HepG2 (cell line): ENCODE measurements at regions not wholly inside any gene's neighbourhood (a gene's known extent, or its start where the extent isn't known, plus 50 kb on each side); places are given as distances from the start of the nearest gene placed in this dataset.

Source experiments
- ATAC-seq: fragments of 200-7000 bp; cut with Tn5 transposase; 3 replicates; pipeline ENCODE4 v1.9.1; 2020; ENCODE audit warnings: mild to moderate bottlenecking, moderate library complexity
- BruUV-seq: library from RNA; stranded (reverse); fragments of 400-500 nt; replicated peaks from 2 replicates; lab custom pipeline; 2021; lab: Mats Ljungman, UMichigan
- CTCF ChIA-PET: fragments of 300-600 bp; formaldehyde crosslinking; extraction: SDS; loops from one replicate; lab custom pipeline; 2021; ENCODE audit warnings: low total read pairs, inconsistent platforms, low intra/inter-chr PET ratio; lab: Yijun Ruan, JAX
- POLR2A ChIA-PET: fragments of 350-600 bp; sonication (Branson Sonifier 250); formaldehyde crosslinking; loops from one replicate; lab custom pipeline; 2020; ENCODE audit warnings: antibody characterized with exemption, inconsistent platforms; lab: Yijun Ruan, JAX
- DNase-seq: peaks from one replicate; pipeline ENCODE4 v3.0.0-alpha.2; 2015; ENCODE audit warnings: low spot score
- FAIRE-seq: peaks from 3 replicates; lab custom pipeline; 2011; peaks lifted over from hg19 to GRCh38; lab: Jason Lieb, UNC
- H2AFZ ChIP-seq: one replicate; pipeline ENCODE4 v1.6.1; 2011; ENCODE audit warnings: low read length, inconsistent platforms
- H3K27ac ChIP-seq: fragments of 300-600 bp; 3 replicates; pipeline ENCODE4 v1.8.0; 2011; ENCODE audit warnings: mixed run types, mild to moderate bottlenecking, mixed read lengths, low read length, inconsistent platforms; ENCODE audit not compliant: insufficient read depth; ENCODE audit errors: extremely low read length
- H3K27me3 ChIP-seq, 2 experiments: fragments of 200-600 bp in 1 of 2; 2 replicates in 1 of 2; 3 replicates in 1 of 2; pipeline versions ENCODE4 v1.6.0 to v1.8.0; 2011; ENCODE audit warnings: low read length in 2 of 2, mild to moderate bottlenecking in 2 of 2, moderate library complexity in 2 of 2, inconsistent platforms in 1 of 2; ENCODE audit not compliant: insufficient read depth in 2 of 2, control insufficient read depth in 1 of 2
- H3K36me3 ChIP-seq, 2 experiments: fragments of 200-600 bp in 1 of 2; replicated peaks in 1 of 2; 2 replicates in 1 of 2; 3 replicates in 1 of 2; pipeline versions ENCODE4 v1.5.1 to v1.8.0; 2011; ENCODE audit warnings: low read length in 2 of 2, inconsistent platforms in 1 of 2; ENCODE audit not compliant: insufficient read depth in 2 of 2, control insufficient read depth in 1 of 2
- H3K4me1 ChIP-seq: 2 replicates; pipeline ENCODE4 v1.5.1; 2012; ENCODE audit warnings: low read length, inconsistent platforms; ENCODE audit not compliant: insufficient read depth
- H3K4me2 ChIP-seq: 2 replicates; pipeline ENCODE4 v1.6.0; 2011; ENCODE audit warnings: low read depth, low read length, inconsistent platforms
- H3K4me3 ChIP-seq, 3 experiments: fragments of 200-600 bp in 1 of 3; sonication (generic), shearing (Covaris generic) in 1 of 3; replicated peaks in 1 of 3; 2 replicates each; pipeline ENCODE4 v1.5.1; 2011 to 2016; ENCODE audit warnings: low read length in 3 of 3, inconsistent platforms in 2 of 3, low read depth in 2 of 3, mild to moderate bottlenecking in 2 of 3, control low read depth in 1 of 3, mixed read lengths in 1 of 3; ENCODE audit not compliant: insufficient read depth in 1 of 3
- H3K79me2 ChIP-seq: one replicate; pipeline ENCODE4 v1.6.1; 2011; ENCODE audit warnings: low read length, inconsistent platforms; ENCODE audit not compliant: insufficient read depth
- H3K9ac ChIP-seq: 2 replicates; pipeline ENCODE4 v1.6.0; 2011; ENCODE audit warnings: mild to moderate bottlenecking, low read depth, low read length, inconsistent platforms; ENCODE audit not compliant: insufficient read depth
- H3K9me3 ChIP-seq: 2 replicates; pipeline ENCODE4 v1.5.1; 2012; ENCODE audit warnings: mild to moderate bottlenecking, low read length
- H4K20me1 ChIP-seq: 2 replicates; pipeline ENCODE4 v1.6.0; 2011; ENCODE audit warnings: inconsistent platforms, mild to moderate bottlenecking, low read length, moderate library complexity; ENCODE audit not compliant: insufficient read depth
- ATM ChIP-seq: fragments of 450-650 bp; IDR thresholded peaks from 2 replicates; pipeline ENCODE4 v1.7.1; 2017; ENCODE audit warnings: mild to moderate bottlenecking, borderline replicate concordance
- POLR2G ChIP-seq: fragments of 200-400 bp; formaldehyde crosslinking; IDR thresholded peaks from 2 replicates; pipeline ENCODE4 v1.6.1; 2018; ENCODE audit warnings: mild to moderate bottlenecking, low read depth, low read length, moderate library complexity
- PPARG ChIP-seq: conservative IDR thresholded peaks from 2 replicates; pipeline ENCODE4 v1.6.1; 2016; ENCODE audit warnings: missing biosample characterization, missing genetic modification reagents
- SCMH1 ChIP-seq: sonication (generic); formaldehyde crosslinking; IDR thresholded peaks from 2 replicates; pipeline ENCODE4 v1.9.0; 2021; ENCODE audit warnings: missing genetic modification reagents, mild to moderate bottlenecking, borderline replicate concordance
- ZNF598 ChIP-seq: sonication (generic); formaldehyde crosslinking; IDR thresholded peaks from 2 replicates; pipeline ENCODE4 v1.5.1; 2020; ENCODE audit warnings: mild to moderate bottlenecking, missing genetic modification reagents, borderline replicate concordance
- WGBS: methylation state at CpG from one replicate; pipeline ENCODE4 v1.1.6; 2017; ENCODE audit warnings: low lambda C conversion rate; 5-methylcytosine and 5-hydroxymethylcytosine counted together
- in situ Hi-C: cut with HindIII; loops from 2 replicates; pipeline ENCODE4 v1.10.0; 2017; ENCODE audit warnings: low pct_unique_long_range_greater_than_20kb; ENCODE audit not compliant: extremely low pct_ligation_motif_present
- intact Hi-C: fragments of 100-400 bp; cut with micrococcal nuclease; formaldehyde crosslinking; loops from one replicate; pipeline ENCODE4 v1.10.0; 2022; ENCODE audit not compliant: unreplicated experiment
- TF ChIP-seq, protein P1 (sequence below): sonication (generic); formaldehyde crosslinking; IDR thresholded peaks from 2 replicates; pipeline ENCODE4 v1.4.0; 2020; ENCODE audit warnings: missing genetic modification reagents, borderline replicate concordance

DNA sequence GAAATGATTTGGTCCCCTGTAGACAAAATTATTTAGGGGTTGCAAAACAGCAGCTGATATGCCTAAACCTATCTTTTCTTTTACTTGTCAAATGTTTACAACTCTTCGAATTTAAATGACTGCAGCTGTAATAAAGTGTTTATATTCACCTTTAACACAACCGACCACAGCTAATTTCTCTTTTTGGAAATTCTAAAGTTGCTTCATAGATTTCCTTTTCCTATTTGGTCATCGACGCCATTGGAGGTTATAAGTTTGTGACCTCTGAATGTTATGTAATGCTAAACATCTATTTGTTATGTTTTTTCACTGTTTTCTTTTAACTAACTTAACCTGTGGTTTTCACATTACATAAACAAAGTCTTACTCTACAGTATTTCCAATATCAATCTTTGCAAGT, 1094.9 kb upstream of the EPHA6 start:
- no peaks in the 10 kb centered on the region for H3K36me3 ChIP-seq
- no peak for TF ChIP-seq POLR2G
- no peak for TF ChIP-seq ATM
- TF ChIP-seq ZNF598 = no peak
- TF ChIP-seq PPARG (CRISPR knock-in tag) = no peak
- TF ChIP-seq, protein P1, sequence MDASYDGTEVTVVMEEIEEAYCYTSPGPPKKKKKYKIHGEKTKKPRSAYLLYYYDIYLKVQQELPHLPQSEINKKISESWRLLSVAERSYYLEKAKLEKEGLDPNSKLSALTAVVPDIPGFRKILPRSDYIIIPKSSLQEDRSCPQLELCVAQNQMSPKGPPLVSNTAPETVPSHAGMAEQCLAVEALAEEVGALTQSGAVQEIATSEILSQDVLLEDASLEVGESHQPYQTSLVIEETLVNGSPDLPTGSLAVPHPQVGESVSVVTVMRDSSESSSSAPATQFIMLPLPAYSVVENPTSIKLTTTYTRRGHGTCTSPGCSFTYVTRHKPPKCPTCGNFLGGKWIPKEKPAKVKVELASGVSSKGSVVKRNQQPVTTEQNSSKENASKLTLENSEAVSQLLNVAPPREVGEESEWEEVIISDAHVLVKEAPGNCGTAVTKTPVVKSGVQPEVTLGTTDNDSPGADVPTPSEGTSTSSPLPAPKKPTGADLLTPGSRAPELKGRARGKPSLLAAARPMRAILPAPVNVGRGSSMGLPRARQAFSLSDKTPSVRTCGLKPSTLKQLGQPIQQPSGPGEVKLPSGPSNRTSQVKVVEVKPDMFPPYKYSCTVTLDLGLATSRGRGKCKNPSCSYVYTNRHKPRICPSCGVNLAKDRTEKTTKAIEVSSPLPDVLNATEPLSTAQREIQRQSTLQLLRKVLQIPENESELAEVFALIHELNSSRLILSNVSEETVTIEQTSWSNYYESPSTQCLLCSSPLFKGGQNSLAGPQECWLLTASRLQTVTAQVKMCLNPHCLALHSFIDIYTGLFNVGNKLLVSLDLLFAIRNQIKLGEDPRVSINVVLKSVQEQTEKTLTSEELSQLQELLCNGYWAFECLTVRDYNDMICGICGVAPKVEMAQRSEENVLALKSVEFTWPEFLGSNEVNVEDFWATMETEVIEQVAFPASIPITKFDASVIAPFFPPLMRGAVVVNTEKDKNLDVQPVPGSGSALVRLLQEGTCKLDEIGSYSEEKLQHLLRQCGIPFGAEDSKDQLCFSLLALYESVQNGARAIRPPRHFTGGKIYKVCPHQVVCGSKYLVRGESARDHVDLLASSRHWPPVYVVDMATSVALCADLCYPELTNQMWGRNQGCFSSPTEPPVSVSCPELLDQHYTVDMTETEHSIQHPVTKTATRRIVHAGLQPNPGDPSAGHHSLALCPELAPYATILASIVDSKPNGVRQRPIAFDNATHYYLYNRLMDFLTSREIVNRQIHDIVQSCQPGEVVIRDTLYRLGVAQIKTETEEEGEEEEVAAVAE (CRISPR knock-in tag) = no peak
- TF ChIP-seq SCMH1 = no peak
- TF ChIP-seq, all 625 proteins: peak for 0
- CTCF ChIA-PET = no interaction called here
- no peak for DNase-seq
- Histone ChIP-seq H3K4me2 (no peak overlapping the region), H3K9me3 (no peaks in the 10 kb centered on the region), H2AFZ (no peak overlapping the region), H3K4me1 (no peaks in the 10 kb centered on the region), H3K27ac (no peak overlapping the region), H3K9ac (no peak overlapping the region), H3K79me2 (no peaks in the 10 kb centered on the region), H4K20me1 (no peaks in the 10 kb centered on the region), H3K4me3 (no peak overlapping the region), H3K27me3 (no peaks in the 10 kb centered on the region)
- no peak for ATAC-seq
- POLR2A ChIA-PET = no interaction called here
- 8% methylated on average over 4 of the region's 4 CpGs for WGBS
- no peak for FAIRE-seq
- BruUV-seq = no TSS peak
- in situ Hi-C loops (no loop called here), intact Hi-C loops (no loop called here)
